H1 (cell line): ENCODE measurements at regions not wholly inside any gene's neighbourhood (a gene's known extent, or its start where the extent isn't known, plus 50 kb on each side); places are given as distances from the start of the nearest gene placed in this dataset.

ENCODE experiments used
- CTCF ChIA-PET: fragments of 300-600 bp; sonication (Branson Sonifier 250); formaldehyde crosslinking; loops from one replicate; lab custom pipeline; 2021; ENCODE audit not compliant: partially characterized antibody; lab: Charles Lee
- POLR2A ChIA-PET: fragments of 300-600 bp; sonication (Branson Sonifier 250); formaldehyde crosslinking; loops from one replicate; lab custom pipeline; 2021; ENCODE audit warnings: inconsistent platforms; ENCODE audit not compliant: partially characterized antibody; lab: Charles Lee
- DNase-seq, 2 experiments: peaks; one replicate each; pipeline versions ENCODE4 v3.0.0 to v3.0.0-alpha.2; 2010 to 2022; ENCODE audit warnings: low spot score in 2 of 2, low read depth in 1 of 2, mixed read lengths in 1 of 2
- FAIRE-seq: peaks from 2 replicates; lab custom pipeline; 2011; peaks lifted over from hg19 to GRCh38; lab: Jason Lieb, UNC
- H2AFZ ChIP-seq: 2 replicates; pipeline ENCODE4 v1.8.1; 2012; ENCODE audit warnings: low read length, inconsistent platforms
- H2AK5ac ChIP-seq: 2 replicates; pipeline ENCODE4 v1.6.1; 2013; ENCODE audit warnings: low read depth, low read length
- H2BK120ac ChIP-seq: replicated peaks from 2 replicates; pipeline ENCODE3; 2013; ENCODE audit warnings: low read depth, low read length, inconsistent platforms
- H2BK12ac ChIP-seq: 2 replicates; pipeline ENCODE4 v1.6.1; 2013; ENCODE audit warnings: low read depth, low read length
- H2BK15ac ChIP-seq: 2 replicates; pipeline ENCODE4 v1.6.1; 2013; ENCODE audit warnings: low read length
- H2BK20ac ChIP-seq: 2 replicates; pipeline ENCODE4 v1.6.1; 2013; ENCODE audit warnings: low read length
- H2BK5ac ChIP-seq: 2 replicates; pipeline ENCODE4 v1.6.1; 2013; ENCODE audit warnings: low read depth, low read length
- H3K14ac ChIP-seq: 2 replicates; pipeline ENCODE4 v1.6.1; 2013; ENCODE audit warnings: inconsistent platforms; ENCODE audit not compliant: insufficient read length
- H3K18ac ChIP-seq: 2 replicates; pipeline ENCODE4 v1.6.1; 2013; ENCODE audit warnings: low read length; ENCODE audit errors: extremely low read depth
- H3K23ac ChIP-seq: 2 replicates; pipeline ENCODE4 v1.6.1; 2013; ENCODE audit warnings: inconsistent platforms; ENCODE audit not compliant: insufficient read length
- H3K23me2 ChIP-seq: 2 replicates; pipeline ENCODE4 v1.6.1; 2013; ENCODE audit warnings: low read depth, low read length
- H3K27ac ChIP-seq: 2 replicates; pipeline ENCODE4 v1.6.1; 2011; ENCODE audit warnings: low read depth, low read length, inconsistent platforms
- H3K27me3 ChIP-seq, 4 experiments: replicated peaks in 1 of 4; 1 replicate in 1 of 4; 2 replicates in 3 of 4; pipeline versions ENCODE4 v1.6.1 to v1.8.1; 2011 to 2013; ENCODE audit warnings: low read length in 3 of 4, mild to moderate bottlenecking in 3 of 4, inconsistent platforms in 2 of 4, mixed read lengths in 2 of 4, moderate library complexity in 1 of 4; ENCODE audit not compliant: control insufficient read depth in 3 of 4, insufficient read depth in 3 of 4; ENCODE audit errors: extremely low read depth in 1 of 4
- H3K36me3 ChIP-seq, 4 experiments: 2 replicates each; pipeline versions ENCODE4 v1.6.1 to v1.8.1; 2011 to 2013; ENCODE audit warnings: mild to moderate bottlenecking in 4 of 4, low read length in 3 of 4, moderate library complexity in 2 of 4, control low read depth in 1 of 4, inconsistent platforms in 1 of 4; ENCODE audit not compliant: insufficient read depth in 4 of 4, control insufficient read depth in 2 of 4
- H3K4ac ChIP-seq: replicated peaks from 2 replicates; pipeline ENCODE3; 2013; ENCODE audit warnings: low read length, low read depth, mixed read lengths, inconsistent platforms; ENCODE audit not compliant: insufficient read length
- H3K4me1 ChIP-seq, 4 experiments: replicated peaks in 1 of 4; 1 replicate in 1 of 4; 2 replicates in 3 of 4; pipeline versions ENCODE4 v1.6.1 to v1.8.1; 2011 to 2013; ENCODE audit warnings: low read length in 3 of 4, inconsistent platforms in 2 of 4, mixed read lengths in 1 of 4; ENCODE audit not compliant: insufficient read depth in 4 of 4, control insufficient read depth in 3 of 4
- H3K4me2 ChIP-seq, 2 experiments: 2 replicates each; pipeline versions ENCODE4 v1.6.1 to v1.8.1; 2011 to 2013; ENCODE audit warnings: low read depth in 2 of 2, low read length in 2 of 2, control low read depth in 1 of 2, inconsistent platforms in 1 of 2, mild to moderate bottlenecking in 1 of 2; ENCODE audit not compliant: insufficient read depth in 1 of 2
- H3K4me3 ChIP-seq, 4 experiments: fragments of 200-600, 300-600 bp in 1 of 4; sonication (generic), shearing (Covaris generic), sonication (Bioruptor Twin) in 1 of 4; 2 replicates each; pipeline versions ENCODE4 v1.5.1 to v1.8.1; 2011 to 2016; ENCODE audit warnings: low read length in 4 of 4, low read depth in 3 of 4, control low read depth in 2 of 4, inconsistent platforms in 2 of 4, mild to moderate bottlenecking in 2 of 4, mixed read lengths in 1 of 4, moderate library complexity in 1 of 4; ENCODE audit not compliant: insufficient read depth in 2 of 4; ENCODE audit errors: extremely low read depth in 1 of 4
- H3K56ac ChIP-seq: replicated peaks from 2 replicates; pipeline ENCODE3; 2013; ENCODE audit warnings: low read depth, mild to moderate bottlenecking, mixed read lengths, low read length, inconsistent platforms; ENCODE audit not compliant: insufficient read length
- H3K79me1 ChIP-seq: 2 replicates; pipeline ENCODE4 v1.6.1; 2013; ENCODE audit warnings: low read depth, low read length, control low read depth
- H3K79me2 ChIP-seq, 2 experiments: 2 replicates each; pipeline versions ENCODE4 v1.6.1 to v1.8.1; 2012 to 2013; ENCODE audit warnings: low read length in 2 of 2, mild to moderate bottlenecking in 2 of 2, inconsistent platforms in 1 of 2; ENCODE audit not compliant: insufficient read depth in 2 of 2, control insufficient read depth in 1 of 2
- H3K9ac ChIP-seq, 4 experiments: replicated peaks in 1 of 4; 1 replicate in 1 of 4; 2 replicates in 3 of 4; pipeline versions ENCODE4 v1.6.1 to v1.8.1; 2011 to 2013; ENCODE audit warnings: low read depth in 3 of 4, low read length in 3 of 4, control low read depth in 2 of 4, mild to moderate bottlenecking in 2 of 4, moderate library complexity in 2 of 4, inconsistent platforms in 1 of 4; ENCODE audit errors: extremely low read depth in 1 of 4
- H3K9me3 ChIP-seq, 2 experiments: 2 replicates each; pipeline versions ENCODE4 v1.6.1 to v1.8.1; 2012 to 2013; ENCODE audit warnings: mild to moderate bottlenecking in 2 of 2, moderate library complexity in 2 of 2, control low read depth in 1 of 2, inconsistent platforms in 1 of 2, low read depth in 1 of 2, low read length in 1 of 2, mixed read lengths in 1 of 2; ENCODE audit not compliant: insufficient read depth in 2 of 2
- H4K20me1 ChIP-seq, 2 experiments: replicated peaks in 1 of 2; 2 replicates each; pipeline versions ENCODE3 to v1.8.1; 2011 to 2013; ENCODE audit warnings: inconsistent platforms in 2 of 2, low read length in 2 of 2, mild to moderate bottlenecking in 1 of 2; ENCODE audit not compliant: insufficient read depth in 2 of 2, control insufficient read depth in 1 of 2
- H4K5ac ChIP-seq: 2 replicates; pipeline ENCODE4 v1.6.1; 2013; ENCODE audit warnings: low read length, low read depth, mixed read lengths, inconsistent platforms; ENCODE audit not compliant: insufficient read length
- H4K8ac ChIP-seq: 2 replicates; pipeline ENCODE4 v1.8.0; 2013; ENCODE audit warnings: mild to moderate bottlenecking, moderate library complexity, low read length, inconsistent platforms; ENCODE audit not compliant: insufficient read depth; ENCODE audit errors: extremely low read depth
- H4K91ac ChIP-seq: replicated peaks from 2 replicates; pipeline ENCODE3; 2013; ENCODE audit warnings: low read length, mixed read lengths, inconsistent platforms; ENCODE audit not compliant: insufficient read length
- CEBPB ChIP-seq: IDR thresholded peaks from 2 replicates; pipeline ENCODE4 v1.6.1; 2012; ENCODE audit warnings: low read depth, low read length
- CHD1 ChIP-seq: IDR thresholded peaks from 2 replicates; pipeline ENCODE4 v1.6.1; 2012; ENCODE audit warnings: low read depth, low read length, improper control_type of control experiment
- EP300 ChIP-seq, 2 experiments: IDR thresholded peaks; 1 replicate in 1 of 2; 2 replicates in 1 of 2; pipeline ENCODE4 v1.6.1; 2011 to 2012; ENCODE audit warnings: low read depth in 2 of 2, low read length in 2 of 2, mild to moderate bottlenecking in 2 of 2, borderline replicate concordance in 1 of 2, inconsistent platforms in 1 of 2, moderate library complexity in 1 of 2
- GTF2F1 ChIP-seq: IDR thresholded peaks from 2 replicates; pipeline ENCODE4 v1.6.1; 2012; ENCODE audit warnings: low read depth, low read length, improper control_type of control experiment, borderline replicate concordance
- HDAC2 ChIP-seq, 2 experiments: fragments of 300-600 bp in 1 of 2; sonication (generic) in 1 of 2; IDR thresholded peaks; 2 replicates each; pipeline ENCODE4 v1.6.1; 2011 to 2012; ENCODE audit warnings: low read depth in 2 of 2, low read length in 2 of 2, mild to moderate bottlenecking in 2 of 2, moderate library complexity in 2 of 2, borderline replicate concordance in 1 of 2, inconsistent platforms in 1 of 2
- NRF1 ChIP-seq: IDR thresholded peaks from 2 replicates; pipeline ENCODE4 v1.6.1; 2011; ENCODE audit warnings: mild to moderate bottlenecking, low read depth, low read length, improper control_type of control experiment
- RFX5 ChIP-seq: IDR thresholded peaks from 2 replicates; pipeline ENCODE4 v1.6.1; 2011; ENCODE audit warnings: low read depth, low read length, improper control_type of control experiment, borderline replicate concordance
- TEAD4 ChIP-seq: IDR thresholded peaks from 2 replicates; pipeline ENCODE4 v1.6.1; 2012; ENCODE audit warnings: low read depth, low read length, inconsistent platforms, mixed read lengths
- YY1 ChIP-seq: IDR thresholded peaks from 2 replicates; pipeline ENCODE4 v1.6.1; 2011; ENCODE audit warnings: low read depth, mild to moderate bottlenecking, low read length
- WGBS, 2 experiments: shearing (Covaris generic) in 1 of 2; methylation state at CpG; one replicate each; pipeline versions ENCODE4 v1.1.6 to v1.1.7; 2013 to 2015; ENCODE audit warnings: low lambda C conversion rate in 2 of 2, mixed read lengths in 2 of 2, inconsistent platforms in 1 of 2, low coverage in 1 of 2, missing lambda C conversion rate in 1 of 2; ENCODE audit not compliant: insufficient replicate concordance in 2 of 2, insufficient coverage in 1 of 2, insufficient read length in 1 of 2; ENCODE audit errors: extremely low coverage in 1 of 2, missing lambda C conversion rate in 1 of 2; 5-methylcytosine and 5-hydroxymethylcytosine counted together
- TF ChIP-seq, protein P1 (sequence below): IDR thresholded peaks from 2 replicates; pipeline ENCODE4 v1.6.1; 2012; ENCODE audit warnings: low read length, inconsistent platforms

DNA sequence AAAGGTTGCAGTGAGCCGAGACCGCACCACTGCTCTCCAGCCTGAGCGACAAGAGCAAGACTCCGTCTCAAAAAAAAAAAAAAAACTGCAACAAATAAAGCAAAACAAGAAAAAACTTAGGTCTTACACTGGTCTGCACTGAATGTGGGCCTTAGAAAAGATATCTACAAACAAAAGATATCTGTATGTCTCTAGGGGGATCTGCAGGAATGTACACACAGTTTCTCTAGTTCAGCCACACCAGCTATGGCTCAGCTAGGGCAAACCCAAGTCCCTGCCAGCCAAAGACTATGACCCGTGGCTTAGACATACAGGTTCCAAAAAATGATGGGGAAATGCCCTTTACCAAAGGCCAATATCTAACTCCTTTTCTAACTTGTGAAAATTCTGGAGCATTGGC is 202.4 kb upstream of the KAZN start:
- no peaks in the 10 kb centered on the region for H4K20me1 ChIP-seq
- H4K91ac ChIP-seq: no peak overlapping the region
- FAIRE-seq (no peak), DNase-seq (no peak)
- no peak overlapping the region for H4K8ac ChIP-seq
- H3K27ac ChIP-seq: no peak overlapping the region
- no peak overlapping the region for H3K23ac ChIP-seq
- H2AFZ ChIP-seq: no peak overlapping the region
- H3K79me2 ChIP-seq: no peaks in the 10 kb centered on the region
- ChIA-PET POLR2A (no interaction called here), CTCF (interaction anchor here (1.1 to 1.7 kb wide), 7 partner anchors 19 to 282 kb away, joined by 3 to 6 read pairs (median 3); no protein-coding TSS in a partner anchor)
- H3K4me3 ChIP-seq: no peak overlapping the region
- H3K14ac ChIP-seq: no peak overlapping the region
- no peak overlapping the region for H3K4me2 ChIP-seq
- H3K79me1 ChIP-seq: no peaks in the 10 kb centered on the region
- no peak overlapping the region for H4K5ac ChIP-seq
- H3K4me1 ChIP-seq: no peaks in the 10 kb centered on the region
- no peaks in the 10 kb centered on the region for H3K9me3 ChIP-seq
- H3K18ac ChIP-seq: no peak overlapping the region
- H2BK120ac ChIP-seq: no peak overlapping the region
- no peak overlapping the region for H3K56ac ChIP-seq
- no peak for TF ChIP-seq NRF1
- TF ChIP-seq GTF2F1: no peak
- TF ChIP-seq, protein P1, sequence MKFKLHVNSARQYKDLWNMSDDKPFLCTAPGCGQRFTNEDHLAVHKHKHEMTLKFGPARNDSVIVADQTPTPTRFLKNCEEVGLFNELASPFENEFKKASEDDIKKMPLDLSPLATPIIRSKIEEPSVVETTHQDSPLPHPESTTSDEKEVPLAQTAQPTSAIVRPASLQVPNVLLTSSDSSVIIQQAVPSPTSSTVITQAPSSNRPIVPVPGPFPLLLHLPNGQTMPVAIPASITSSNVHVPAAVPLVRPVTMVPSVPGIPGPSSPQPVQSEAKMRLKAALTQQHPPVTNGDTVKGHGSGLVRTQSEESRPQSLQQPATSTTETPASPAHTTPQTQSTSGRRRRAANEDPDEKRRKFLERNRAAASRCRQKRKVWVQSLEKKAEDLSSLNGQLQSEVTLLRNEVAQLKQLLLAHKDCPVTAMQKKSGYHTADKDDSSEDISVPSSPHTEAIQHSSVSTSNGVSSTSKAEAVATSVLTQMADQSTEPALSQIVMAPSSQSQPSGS: no peak
- TF ChIP-seq RFX5: no peak
- TF ChIP-seq CEBPB: no peak
- TF ChIP-seq YY1: no peak
- TF ChIP-seq EP300 (IDR thresholded peaks at IDR 0.05; ENCODE audit: borderline replicate concordance in 1 of 2, low read depth in 2 of 2, low read length in 2 of 2): no peak
- no peak for TF ChIP-seq TEAD4
- no peak for TF ChIP-seq HDAC2 (IDR thresholded peaks at IDR 0.05; ENCODE audit: borderline replicate concordance in 1 of 2, low read depth in 2 of 2, low read length in 2 of 2)
- no peak for TF ChIP-seq CHD1
- no peaks in the 10 kb centered on the region for H3K36me3 ChIP-seq
- H2BK15ac ChIP-seq: no peak overlapping the region
- no peak overlapping the region for H2AK5ac ChIP-seq
- no peak overlapping the region for H2BK5ac ChIP-seq
- H3K27me3 ChIP-seq: no peaks in the 10 kb centered on the region
- H3K4ac ChIP-seq: no peak overlapping the region
- H3K23me2 ChIP-seq: no peaks in the 10 kb centered on the region
- WGBS, 2 experiments: 96% methylated on average over 2 of the region's 5 CpGs; no CpG with 5 or more reads in 1 of the 2 experiments
- H2BK12ac ChIP-seq: no peak overlapping the region
- H2BK20ac ChIP-seq: no peak overlapping the region
- H3K9ac ChIP-seq: no peak overlapping the region
